Heart left ventricle (tissue), 13 donors: ENCODE measurements at regions not wholly inside any gene's neighbourhood (a gene's known extent, or its start where the extent isn't known, plus 50 kb on each side); places are given as distances from the start of the nearest gene placed in this dataset.

Experiments used
- POLR2A ChIP-seq, 2 donors: fragments of 450-650 bp; IDR thresholded peaks; one replicate each; pipeline ENCODE4 v1.6.1; 2017; ENCODE audit warnings: antibody characterized with exemption in 2 of 2, mild to moderate bottlenecking in 2 of 2, moderate library complexity in 2 of 2
- TF ChIP-seq, protein P1 (sequence below), 12 donors: fragments of 200-600 bp; sonication (generic) in 4 of 12; IDR thresholded peaks; one replicate each; pipeline versions ENCODE4 v1.5.0 to v1.8.0; 2018 to 2022; ENCODE audit warnings: antibody characterized with exemption in 12 of 12, mild to moderate bottlenecking in 5 of 12
- donor health status: ischemic (EF 13 %, LVEDD 7.1; RV severe dilation, severe dysfunction).
- donor health status: DM: no; HTN: yes; CAD: no.
- donor health status: DM: no; HTN: no; CAD: no.
- donor health status: ischemic (EF 25% LVEDD 6.9; RV normal size, moderate dysfunction).
- donor health status: ischemic (EF 25% LVEDD 5.7; RV mildly dilated, moderate dysfunction).
- donor health status: ischemic (EF 35%, LVEDD 5.7; RV mildly dilated, moderate dysfunction).
- donor health status: nonischemic (EF 11% LVEDD 7.7; RV severe dilation, severe dysfunction).
- donor health status: DM: yes; HTN: yes; CAD: no.
- donor health status: PGD.
- donor health status: ischemic (EF 29% LVEDD 5.4; RV normal size, mild dysfunction).
- donor health status: nonischemic (EF 23%, LVEDD 6.1; RV moderate dilation, normal function).

DNA sequence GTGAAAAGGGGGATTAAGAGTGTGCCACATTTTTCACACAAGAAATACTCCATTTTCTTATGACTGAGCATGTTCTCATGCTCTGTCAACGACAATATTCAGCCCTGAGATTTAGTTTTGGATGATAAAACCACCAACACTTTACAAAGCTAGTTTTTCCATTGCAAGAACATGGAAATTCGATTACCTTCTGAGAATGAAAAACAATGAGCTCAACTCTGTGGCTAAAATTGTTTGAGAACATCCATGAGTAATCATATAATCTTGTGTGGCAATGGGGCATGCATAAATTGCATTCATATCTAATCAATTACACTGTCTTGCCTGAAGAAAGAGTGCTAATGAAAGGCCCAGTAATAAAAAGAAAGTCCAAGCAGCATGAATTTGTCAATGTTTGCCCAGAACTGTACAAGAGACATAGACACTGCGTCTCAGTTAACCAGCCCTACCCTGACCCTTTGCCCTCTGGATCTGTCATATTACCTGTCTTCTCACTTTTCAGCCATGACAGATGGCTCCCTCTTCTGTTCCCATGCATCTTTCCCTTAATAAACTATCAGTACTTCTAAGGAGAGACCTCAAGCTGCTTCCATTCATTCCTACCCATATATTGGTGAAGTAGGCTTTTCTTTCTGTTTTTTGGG, 253.4 kb downstream of the FAM76B start:
- TF ChIP-seq, protein P1, sequence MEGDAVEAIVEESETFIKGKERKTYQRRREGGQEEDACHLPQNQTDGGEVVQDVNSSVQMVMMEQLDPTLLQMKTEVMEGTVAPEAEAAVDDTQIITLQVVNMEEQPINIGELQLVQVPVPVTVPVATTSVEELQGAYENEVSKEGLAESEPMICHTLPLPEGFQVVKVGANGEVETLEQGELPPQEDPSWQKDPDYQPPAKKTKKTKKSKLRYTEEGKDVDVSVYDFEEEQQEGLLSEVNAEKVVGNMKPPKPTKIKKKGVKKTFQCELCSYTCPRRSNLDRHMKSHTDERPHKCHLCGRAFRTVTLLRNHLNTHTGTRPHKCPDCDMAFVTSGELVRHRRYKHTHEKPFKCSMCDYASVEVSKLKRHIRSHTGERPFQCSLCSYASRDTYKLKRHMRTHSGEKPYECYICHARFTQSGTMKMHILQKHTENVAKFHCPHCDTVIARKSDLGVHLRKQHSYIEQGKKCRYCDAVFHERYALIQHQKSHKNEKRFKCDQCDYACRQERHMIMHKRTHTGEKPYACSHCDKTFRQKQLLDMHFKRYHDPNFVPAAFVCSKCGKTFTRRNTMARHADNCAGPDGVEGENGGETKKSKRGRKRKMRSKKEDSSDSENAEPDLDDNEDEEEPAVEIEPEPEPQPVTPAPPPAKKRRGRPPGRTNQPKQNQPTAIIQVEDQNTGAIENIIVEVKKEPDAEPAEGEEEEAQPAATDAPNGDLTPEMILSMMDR (IDR thresholded peaks at IDR 0.05): no peak
- no peak for TF ChIP-seq POLR2A (IDR thresholded peaks at IDR 0.05)
